ENCODE measurements at regions not wholly inside any gene's neighbourhood (a gene's known extent, or its start where the extent isn't known, plus 50 kb on each side); places are given as distances from the start of the nearest gene placed in this dataset.

- WGBS, 2 donors: 76 to 84% methylated on average over 3 of the region's 3 CpGs
Measured at GRCh38 chr7:131249483-131249882, 78.2 kb upstream of the MKLN1 start.

GRCh38 chr7:131250331-131250730 lies 77.3 kb upstream of the MKLN1 start:
- no peak for DNase-seq (ENCODE audit: low spot score in 2 of 2)
- no peak for TF ChIP-seq EP300 (IDR thresholded peaks at IDR 0.05)
- TF ChIP-seq CTCF (IDR thresholded peaks at IDR 0.05): no peak
- TF ChIP-seq POLR2A (IDR thresholded peaks at IDR 0.05): no peak
- Histone ChIP-seq H3K27me3 (no peaks in the 10 kb centered on the region), H3K9me3 (peaks cover 0 to 23% (median 9%) of the 10 kb centered on the region in 4 donors), H3K4me1 (peaks cover 0 to 9% (median 3%) of the 10 kb centered on the region in 4 donors), H3K27ac (no peak overlapping the region), H3K4me3 (no peak overlapping the region), H3K36me3 (no peaks in the 10 kb centered on the region)
- WGBS, 2 donors: 74 to 85% methylated on average over 4 of the region's 4 CpGs

More at GRCh38 chr7:131249483-131249882, 78.2 kb upstream of the MKLN1 start:
- no peak for DNase-seq (ENCODE audit: low spot score in 2 of 2)
- H3K27ac ChIP-seq: no peak overlapping the region
- TF ChIP-seq CTCF (IDR thresholded peaks at IDR 0.05): no peak
- TF ChIP-seq POLR2A (IDR thresholded peaks at IDR 0.05): no peak
- TF ChIP-seq EP300 (IDR thresholded peaks at IDR 0.05): no peak
- no peaks in the 10 kb centered on the region for H3K36me3 ChIP-seq
- peaks cover 0 to 15% (median 4%) of the 10 kb centered on the region in 4 donors for H3K9me3 ChIP-seq
- H3K4me1 ChIP-seq: peaks cover 0 to 9% (median 3%) of the 10 kb centered on the region in 4 donors
- no peaks in the 10 kb centered on the region for H3K27me3 ChIP-seq
- H3K4me3 ChIP-seq: no peak overlapping the region

GRCh38 chr7:131251371-131251770 lies 76.3 kb upstream of the MKLN1 start:
- H3K27ac ChIP-seq: no peak overlapping the region
- WGBS, 2 donors: 87 to 98% methylated on average over 2 of the region's 2 CpGs
- H3K4me3 ChIP-seq: no peak overlapping the region
- H3K4me1 ChIP-seq: peaks cover 0 to 9% (median 3%) of the 10 kb centered on the region in 4 donors
- TF ChIP-seq CTCF (IDR thresholded peaks at IDR 0.05) (no peak), EP300 (IDR thresholded peaks at IDR 0.05) (no peak), POLR2A (IDR thresholded peaks at IDR 0.05) (no peak)
- no peaks in the 10 kb centered on the region for H3K27me3 ChIP-seq
- H3K36me3 ChIP-seq: no peaks in the 10 kb centered on the region
- H3K9me3 ChIP-seq: peaks cover 0 to 29% (median 11%) of the 10 kb centered on the region in 4 donors
- no peak for DNase-seq (ENCODE audit: low spot score in 2 of 2)

- 87 to 100% methylated on average over 1 of the region's 1 CpG for WGBS, 2 donors
- Histone ChIP-seq H3K27ac (no peak overlapping the region), H3K36me3 (no peaks in the 10 kb centered on the region), H3K9me3 (peaks cover 0 to 29% (median 11%) of the 10 kb centered on the region in 4 donors), H3K4me1 (peaks cover 0 to 9% (median 3%) of the 10 kb centered on the region in 4 donors), H3K27me3 (no peaks in the 10 kb centered on the region), H3K4me3 (no peak overlapping the region)
- TF ChIP-seq EP300 (IDR thresholded peaks at IDR 0.05): no peak
- no peak for TF ChIP-seq POLR2A (IDR thresholded peaks at IDR 0.05)
- no peak for TF ChIP-seq CTCF (IDR thresholded peaks at IDR 0.05)
- DNase-seq (ENCODE audit: low spot score in 2 of 2): no peak
Measured at GRCh38 chr7:131252976-131253375, 74.7 kb upstream of the MKLN1 start.

- Histone ChIP-seq H3K4me3 (no peak overlapping the region), H3K4me1 (peaks cover 0 to 4% (median 1%) of the 10 kb centered on the region in 4 donors), H3K9me3 (peaks cover 0 to 29% (median 11%) of the 10 kb centered on the region in 4 donors), H3K27ac (no peak overlapping the region), H3K27me3 (no peaks in the 10 kb centered on the region), H3K36me3 (no peaks in the 10 kb centered on the region)
- no peak for DNase-seq (ENCODE audit: low spot score in 2 of 2)
- WGBS, 2 donors: 79 to 80% methylated on average over 2 of the region's 2 CpGs
- TF ChIP-seq EP300 (IDR thresholded peaks at IDR 0.05) (no peak), CTCF (IDR thresholded peaks at IDR 0.05) (no peak), POLR2A (IDR thresholded peaks at IDR 0.05) (no peak)
Measured at GRCh38 chr7:131254211-131254610, 73.5 kb upstream of the MKLN1 start.

Data from tibial nerve (tissue), 4 donors.